BLaER1 (cell line): ENCODE measurements at regions not wholly inside any gene's neighbourhood (a gene's known extent, or its start where the extent isn't known, plus 50 kb on each side); places are given as distances from the start of the nearest gene placed in this dataset.
"Not testable (repeated sequence)": the region's sequence is repeated elsewhere in the genome, so short reads cannot be mapped to it uniquely, and the experiment has no call there.

Experiments used
- H3K27ac ChIP-seq: shearing (Covaris generic); formaldehyde crosslinking; 2 replicates; pipeline ENCODE4 v1.8.1; 2022
- H3K27me3 ChIP-seq: shearing (Covaris generic); formaldehyde crosslinking; 2 replicates; pipeline ENCODE4 v1.8.1; 2022
- H3K36me3 ChIP-seq: shearing (Covaris generic); formaldehyde crosslinking; 2 replicates; pipeline ENCODE4 v1.8.1; 2022
- H3K4me1 ChIP-seq: shearing (Covaris generic); formaldehyde crosslinking; 2 replicates; pipeline ENCODE4 v1.8.1; 2022
- H3K4me2 ChIP-seq: shearing (Covaris generic); formaldehyde crosslinking; 2 replicates; pipeline ENCODE4 v1.8.1; 2022
- H3K4me3 ChIP-seq: shearing (Covaris generic); formaldehyde crosslinking; 2 replicates; pipeline ENCODE4 v1.8.1; 2022
- H3K9ac ChIP-seq: shearing (Covaris generic); formaldehyde crosslinking; 2 replicates; pipeline ENCODE4 v1.8.1; 2022
- H3K9me3 ChIP-seq: shearing (Covaris generic); formaldehyde crosslinking; 2 replicates; pipeline ENCODE4 v1.8.1; 2022
- H4K20me1 ChIP-seq: shearing (Covaris generic); formaldehyde crosslinking; 2 replicates; pipeline ENCODE4 v1.8.1; 2022
- Cebpa-rat ChIP-seq: shearing (Covaris generic); IDR thresholded peaks from 2 replicates; pipeline ENCODE4 v1.8.1; 2022

DNA sequence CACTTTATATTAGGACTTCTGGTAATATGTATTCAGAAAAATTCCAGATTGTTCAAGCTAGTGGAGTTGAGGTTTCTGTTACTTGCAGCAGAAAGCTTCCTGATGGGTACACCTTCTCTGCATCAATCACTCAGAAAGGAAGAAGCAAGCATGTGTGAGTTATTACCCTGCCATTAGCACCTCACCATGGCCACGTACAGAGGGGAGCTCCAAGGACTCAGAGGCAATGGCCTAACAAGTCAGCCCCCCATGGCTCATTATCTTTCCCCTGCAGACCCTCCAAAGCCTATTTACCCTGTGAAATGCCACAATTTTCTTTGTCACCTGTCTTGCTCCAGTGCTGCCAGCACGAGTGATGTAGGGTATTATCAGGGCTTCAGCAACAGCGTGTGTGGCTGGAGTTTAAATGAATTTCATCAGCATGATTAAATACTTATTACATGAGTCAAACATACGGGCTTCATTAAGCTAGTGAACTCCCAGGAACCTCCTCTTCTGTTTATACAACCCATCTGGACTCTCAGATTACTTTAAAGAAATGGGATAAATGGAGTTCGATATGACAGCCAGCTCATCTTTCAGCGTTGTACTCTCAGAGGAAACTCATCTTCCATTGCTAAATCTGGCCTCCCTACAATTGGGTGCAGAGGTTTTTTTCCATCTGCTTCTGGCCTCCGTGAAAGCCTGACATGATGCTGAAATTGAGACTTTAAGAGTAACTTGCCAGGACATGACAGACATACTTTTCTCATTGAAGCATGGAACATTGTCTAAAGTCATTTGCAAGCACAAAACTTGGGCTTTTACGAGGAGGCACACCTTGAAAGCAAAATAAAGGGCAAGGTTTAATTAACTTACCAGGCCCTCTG is 135.9 kb downstream of the TMEM30B start:
- H3K4me2 ChIP-seq, result no peak overlapping the region
- no peaks in the 10 kb centered on the region for H3K4me1 ChIP-seq
- no peak overlapping the region for H3K4me3 ChIP-seq
- peaks cover 46% of the 10 kb centered on the region for H3K9me3 ChIP-seq
- H3K9ac ChIP-seq, result no peak overlapping the region
- H3K27me3 ChIP-seq, result no peaks in the 10 kb centered on the region
- H3K27ac ChIP-seq, result no peak overlapping the region
- H4K20me1 ChIP-seq, result no peaks in the 10 kb centered on the region
- H3K36me3 ChIP-seq, result no peaks in the 10 kb centered on the region
- TF ChIP-seq Cebpa-rat, result no peak

DNA sequence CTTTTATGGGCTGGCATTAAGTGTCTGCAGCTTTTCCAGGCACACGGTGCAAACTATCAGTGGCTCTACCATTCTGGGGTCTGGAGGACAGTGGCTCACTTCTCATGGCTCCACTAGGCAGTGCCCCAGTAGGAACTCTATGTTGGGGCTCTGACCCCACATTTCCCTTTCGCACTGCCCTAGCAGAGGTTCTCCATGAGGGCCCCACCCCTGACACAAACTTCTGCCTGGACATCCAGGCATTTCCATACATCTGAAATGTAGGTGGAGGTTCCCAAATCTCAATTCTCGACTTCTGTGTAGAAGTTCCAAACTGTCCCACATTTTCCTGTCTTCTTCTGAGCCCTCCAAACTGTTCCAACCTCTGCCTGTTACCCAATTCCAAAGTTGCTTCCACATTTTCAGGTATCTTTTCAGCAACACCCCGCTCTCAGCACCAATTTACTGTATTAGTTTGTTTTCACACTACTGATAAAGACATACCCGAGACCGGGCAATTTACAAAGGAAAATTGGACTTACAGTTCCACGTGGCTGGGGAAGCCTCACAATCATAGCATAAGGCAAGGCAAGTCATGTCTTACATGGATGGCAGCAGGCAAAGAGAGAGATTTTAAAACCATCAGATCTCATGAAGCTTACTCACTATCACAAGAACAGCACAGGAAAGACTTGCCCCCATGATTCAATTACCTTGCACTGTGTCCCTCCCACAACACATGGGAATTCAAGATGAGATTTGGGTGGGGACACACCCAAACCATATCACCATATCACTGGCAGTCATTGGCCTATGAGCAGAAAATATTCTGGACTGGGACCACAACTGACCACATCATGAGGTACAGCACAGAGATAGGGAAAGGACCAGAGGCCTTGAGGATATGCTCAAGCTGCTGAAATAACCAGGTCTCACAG is 136.8 kb downstream of the TMEM30B start:
- H3K27ac ChIP-seq, H3K4me1 ChIP-seq, H3K4me3 ChIP-seq, H3K27me3 ChIP-seq, H4K20me1 ChIP-seq, H3K9ac ChIP-seq, H3K36me3 ChIP-seq, H3K4me2 ChIP-seq: not testable (repeated sequence)
- peaks cover 46% of the 10 kb centered on the region for H3K9me3 ChIP-seq

DNA sequence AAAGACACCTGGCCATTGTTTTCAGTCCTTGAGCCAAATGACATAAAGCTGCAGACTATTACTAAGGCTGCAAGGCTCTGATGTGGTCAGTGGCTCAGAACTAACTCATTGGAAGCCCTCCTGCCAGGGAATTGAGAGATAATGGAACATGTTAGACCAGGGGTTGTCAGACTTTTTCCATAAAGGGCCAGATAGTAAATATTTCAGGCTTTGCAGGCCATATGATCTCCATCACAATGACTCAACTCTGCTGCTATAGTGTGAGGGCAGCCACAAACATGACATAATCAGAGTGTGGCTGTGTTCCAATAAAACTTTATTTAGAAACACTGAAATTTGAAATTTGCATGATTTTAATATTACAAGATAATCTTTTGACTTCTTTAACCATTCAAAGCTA is 140.3 kb downstream of the TMEM30B start:
- Histone ChIP-seq H3K9me3 (peaks cover 60% of the 10 kb centered on the region), H4K20me1 (no peaks in the 10 kb centered on the region), H3K27ac (no peak overlapping the region), H3K36me3 (no peaks in the 10 kb centered on the region), H3K4me1 (no peaks in the 10 kb centered on the region), H3K4me2 (no peak overlapping the region), H3K4me3 (no peak overlapping the region), H3K27me3 (no peaks in the 10 kb centered on the region), H3K9ac (no peak overlapping the region)
- TF ChIP-seq Cebpa-rat, result no peak

DNA sequence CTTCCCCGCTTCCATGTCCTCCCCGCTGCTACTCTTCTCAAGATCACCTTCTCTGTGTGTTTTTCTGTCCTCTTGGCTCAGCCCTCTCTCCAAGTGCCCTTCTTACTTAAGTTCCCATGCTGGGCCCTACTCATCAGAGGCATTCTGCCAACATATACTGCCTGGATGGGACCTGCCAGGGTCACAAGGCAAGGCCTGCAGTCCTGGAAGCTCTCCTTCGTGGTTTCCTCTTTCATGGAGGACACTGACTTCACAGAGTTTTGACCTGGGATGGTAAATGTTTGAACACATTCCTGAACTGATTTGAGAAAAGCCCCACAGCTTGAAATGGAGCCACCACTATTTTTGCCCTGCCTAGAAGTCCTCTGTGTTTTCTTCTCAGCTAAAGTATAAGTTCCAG is 140.9 kb downstream of the TMEM30B start:
- TF ChIP-seq Cebpa-rat, result no peak
- Histone ChIP-seq H3K27ac (no peak overlapping the region), H3K4me1 (no peaks in the 10 kb centered on the region)

DNA sequence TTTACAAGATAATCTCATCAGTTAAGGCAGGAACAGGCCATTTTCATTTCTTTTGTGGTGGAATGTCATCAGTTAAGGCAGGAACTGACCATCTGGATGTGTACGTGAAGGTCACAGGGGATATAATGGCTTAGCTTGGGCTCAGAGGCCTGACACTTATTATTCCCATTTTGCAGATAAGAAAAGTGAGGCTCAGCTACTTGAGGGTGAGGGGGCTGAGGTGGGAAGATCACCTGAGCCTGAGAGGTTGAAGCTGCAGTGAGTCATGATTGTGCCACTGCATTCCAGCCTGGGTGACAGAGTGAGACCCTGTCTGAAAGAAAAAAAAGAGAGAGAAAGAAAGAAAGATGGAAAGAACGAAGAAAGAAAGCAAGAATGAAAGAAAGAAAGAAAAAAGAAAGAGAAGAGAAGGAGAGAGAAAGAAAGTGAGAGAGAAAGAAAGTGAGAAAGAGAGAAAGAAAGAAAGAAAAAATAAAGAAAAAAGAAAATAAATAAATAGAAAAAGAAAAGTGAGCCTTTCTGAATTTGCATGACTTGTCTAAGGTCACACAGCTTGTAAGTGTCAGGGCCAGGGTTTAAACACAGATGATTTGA is 142.0 kb downstream of the TMEM30B start:
- H3K36me3 ChIP-seq, result no peaks in the 10 kb centered on the region
- no peaks in the 10 kb centered on the region for H3K4me1 ChIP-seq
- no peaks in the 10 kb centered on the region for H3K27me3 ChIP-seq
- H3K4me2 ChIP-seq, result no peak overlapping the region
- peaks cover 43% of the 10 kb centered on the region for H3K9me3 ChIP-seq
- no peak for TF ChIP-seq Cebpa-rat
- H4K20me1 ChIP-seq, result no peaks in the 10 kb centered on the region
- H3K4me3 ChIP-seq, result no peak overlapping the region
- H3K27ac ChIP-seq, result no peak overlapping the region
- no peak overlapping the region for H3K9ac ChIP-seq

More for the DNA sequence above, 140.9 kb downstream of the TMEM30B start:
- peaks cover 54% of the 10 kb centered on the region for H3K9me3 ChIP-seq
- H3K4me3 ChIP-seq, result no peak overlapping the region
- no peaks in the 10 kb centered on the region for H3K36me3 ChIP-seq
- no peaks in the 10 kb centered on the region for H3K27me3 ChIP-seq
- H3K4me2 ChIP-seq, result no peak overlapping the region
- no peaks in the 10 kb centered on the region for H4K20me1 ChIP-seq
- H3K9ac ChIP-seq, result no peak overlapping the region

DNA sequence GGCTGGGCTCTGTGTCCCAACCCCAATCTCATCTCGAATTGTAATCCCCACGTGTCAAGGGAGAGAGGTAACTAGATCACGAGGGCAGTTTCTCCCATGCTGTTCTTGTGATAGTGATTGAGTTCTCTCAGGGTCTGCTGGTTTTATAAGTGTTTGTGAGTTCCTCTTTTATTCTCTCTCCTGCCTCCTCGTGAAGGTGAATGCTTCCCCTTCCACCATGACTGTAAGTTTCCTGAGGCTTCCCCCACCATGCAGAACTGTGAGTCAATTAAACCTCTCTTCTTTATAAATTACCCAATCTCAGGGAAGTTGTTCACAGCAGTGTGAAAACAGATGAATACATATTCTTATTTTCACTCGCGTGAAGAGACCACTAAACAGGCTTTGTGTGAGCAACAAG is 148.2 kb downstream of the TMEM30B start:
- no peak overlapping the region for H3K4me3 ChIP-seq
- no peaks in the 10 kb centered on the region for H4K20me1 ChIP-seq
- no peak overlapping the region for H3K4me2 ChIP-seq
- H3K4me1 ChIP-seq, result no peaks in the 10 kb centered on the region
- no peak overlapping the region for H3K9ac ChIP-seq
- no peaks in the 10 kb centered on the region for H3K36me3 ChIP-seq
- no peaks in the 10 kb centered on the region for H3K27me3 ChIP-seq
- no peak overlapping the region for H3K27ac ChIP-seq
- peaks cover 8% of the 10 kb centered on the region for H3K9me3 ChIP-seq
- no peak for TF ChIP-seq Cebpa-rat

DNA sequence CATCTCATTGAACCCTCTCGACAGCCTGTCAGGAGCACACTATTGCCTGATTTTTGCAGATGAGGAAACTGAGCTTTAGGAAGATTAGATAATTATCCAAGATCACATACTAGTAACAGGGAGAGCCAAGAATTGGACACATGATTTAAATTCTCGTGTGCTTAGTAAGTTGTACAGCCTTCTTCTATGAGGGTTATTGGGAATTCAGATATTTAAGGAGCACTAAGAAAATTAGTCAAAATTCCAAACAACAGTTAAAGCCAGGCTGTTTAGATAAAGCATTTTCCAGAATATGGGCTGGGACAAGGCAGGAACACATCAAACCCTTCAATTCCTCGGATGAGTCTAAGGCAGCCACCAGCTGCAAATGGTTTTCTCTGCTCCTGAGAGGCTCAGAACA is 148.8 kb downstream of the TMEM30B start:
- TF ChIP-seq Cebpa-rat, result no peak
- Histone ChIP-seq H3K9ac (no peak overlapping the region), H3K4me1 (no peaks in the 10 kb centered on the region), H3K9me3 (peaks cover 2% of the 10 kb centered on the region), H3K4me2 (no peak overlapping the region), H3K27ac (no peak overlapping the region), H3K27me3 (no peaks in the 10 kb centered on the region), H3K4me3 (no peak overlapping the region), H3K36me3 (no peaks in the 10 kb centered on the region), H4K20me1 (no peaks in the 10 kb centered on the region)

DNA sequence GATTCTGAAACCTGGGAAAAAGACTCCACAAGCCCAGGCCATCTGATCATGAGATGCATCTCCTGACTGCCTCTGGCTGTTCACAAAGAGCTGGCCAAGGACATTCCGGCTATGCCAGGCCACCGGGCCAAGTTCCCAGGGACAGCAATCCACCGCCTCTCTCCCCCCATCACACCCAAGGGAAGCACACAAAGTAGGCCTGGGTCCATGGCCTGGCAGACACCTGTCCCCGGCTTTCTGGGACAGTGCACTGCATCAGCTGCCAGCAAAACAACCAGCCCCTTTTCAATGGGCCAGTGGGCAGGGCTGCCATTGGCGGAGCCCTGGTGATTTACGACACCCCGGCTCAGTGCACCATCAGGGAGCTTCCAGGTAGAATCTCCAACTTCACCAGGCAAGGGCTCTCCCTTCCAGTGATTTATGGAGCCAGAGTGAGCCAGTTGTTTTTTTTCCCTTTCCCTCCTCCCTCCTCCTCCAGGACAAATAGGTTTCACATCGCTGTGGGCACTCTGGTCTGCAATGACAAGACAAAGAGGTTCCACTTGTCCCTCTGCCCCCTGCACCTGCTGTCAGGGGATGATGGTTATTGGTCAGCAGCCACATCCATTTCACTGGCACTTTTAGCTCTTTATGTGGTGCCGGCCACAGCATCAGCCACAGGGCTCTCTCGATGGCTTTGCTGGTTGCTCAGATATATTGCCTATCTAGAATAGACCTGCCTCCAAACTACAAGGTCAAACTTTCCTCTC is 149.6 kb downstream of the SLC38A6 start:
- Histone ChIP-seq H3K9ac (no peak overlapping the region), H3K4me2 (no peak overlapping the region), H3K27me3 (no peaks in the 10 kb centered on the region), H3K4me3 (no peak overlapping the region), H4K20me1 (no peaks in the 10 kb centered on the region), H3K36me3 (no peaks in the 10 kb centered on the region), H3K27ac (no peak overlapping the region), H3K9me3 (no peaks in the 10 kb centered on the region), H3K4me1 (peaks cover 6% of the 10 kb centered on the region)
- TF ChIP-seq Cebpa-rat, result no peak

DNA sequence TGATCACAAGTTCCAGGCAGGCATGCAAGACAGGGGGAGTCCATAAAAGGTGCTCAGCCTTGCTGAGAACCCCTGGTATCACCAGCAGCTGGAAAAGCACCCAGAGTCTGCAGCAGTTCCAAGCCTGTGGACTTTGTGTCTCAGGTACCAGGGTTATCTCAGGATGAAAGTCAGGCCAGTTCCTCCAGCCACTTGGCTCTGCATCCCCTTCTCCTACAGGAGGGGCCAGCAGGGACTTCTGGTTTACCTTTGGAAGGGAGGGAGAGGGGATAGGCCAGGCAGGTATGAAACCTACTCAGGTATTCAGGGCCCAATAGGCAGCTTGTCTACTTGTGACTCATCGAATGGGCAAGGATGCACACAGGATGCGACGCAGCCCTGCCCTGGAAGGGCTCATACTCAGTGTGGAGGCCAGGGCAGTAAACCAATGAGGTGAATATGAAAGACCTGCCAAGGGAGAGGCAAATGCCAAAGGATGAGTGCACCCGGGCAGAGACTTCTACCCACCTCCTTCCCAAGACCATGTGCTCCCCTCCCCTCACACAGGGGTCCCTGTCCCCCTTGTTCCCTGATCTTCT is 148.2 kb downstream of the SLC38A6 start:
- Histone ChIP-seq H3K4me2 (no peak overlapping the region), H3K36me3 (no peaks in the 10 kb centered on the region), H4K20me1 (no peaks in the 10 kb centered on the region), H3K9ac (no peak overlapping the region), H3K4me1 (peaks cover 7% of the 10 kb centered on the region), H3K9me3 (no peaks in the 10 kb centered on the region), H3K27ac (no peak overlapping the region), H3K4me3 (no peak overlapping the region), H3K27me3 (no peaks in the 10 kb centered on the region)
- no peak for TF ChIP-seq Cebpa-rat
